HL-60 (cell line): ENCODE measurements at regions not wholly inside any gene's neighbourhood (a gene's known extent, or its start where the extent isn't known, plus 50 kb on each side); places are given as distances from the start of the nearest gene placed in this dataset.
"Not testable (repeated sequence)": the region's sequence is repeated elsewhere in the genome, so short reads cannot be mapped to it uniquely, and the experiment has no call there.

ENCODE experiments used
- DNase-seq, 2 experiments: peaks; one replicate each; pipeline ENCODE4 v3.0.0-alpha.2; 2010 to 2020; ENCODE audit warnings: low read depth in 1 of 2, low spot score in 1 of 2
- H3K27ac ChIP-seq: fragments of 250-450 bp; sonication (Bioruptor Pico); replicated peaks from 2 replicates; pipeline ENCODE4 v1.5.1; 2020; ENCODE audit warnings: mild to moderate bottlenecking, moderate library complexity
- H3K27me3 ChIP-seq: fragments of 250-450 bp; sonication (Bioruptor Pico); 2 replicates; pipeline ENCODE4 v1.5.1; 2021; ENCODE audit warnings: mild to moderate bottlenecking, moderate library complexity; ENCODE audit not compliant: insufficient read depth, poor library complexity, severe bottlenecking
- H3K4me3 ChIP-seq: replicated peaks from 2 replicates; pipeline ENCODE4 v1.5.1; 2011; ENCODE audit warnings: mild to moderate bottlenecking, control low read depth, low read length; ENCODE audit not compliant: insufficient read depth
- CTCF ChIP-seq: IDR thresholded peaks from one replicate; pipeline ENCODE4 v1.5.1; 2011; ENCODE audit warnings: low read length, control low read depth, inconsistent platforms; ENCODE audit not compliant: insufficient read depth
- GABPA ChIP-seq: IDR thresholded peaks from 2 replicates; pipeline ENCODE4 v1.6.1; 2012; ENCODE audit warnings: low read depth
- POLR2AphosphoS5 ChIP-seq: IDR thresholded peaks from 2 replicates; pipeline ENCODE4 v1.6.1; 2012; ENCODE audit warnings: low read depth
- REST ChIP-seq: IDR thresholded peaks from 2 replicates; pipeline ENCODE4 v1.6.1; 2012; ENCODE audit warnings: low read depth; ENCODE audit not compliant: insufficient replicate concordance
- SPI1 ChIP-seq: IDR thresholded peaks from 2 replicates; pipeline ENCODE4 v1.6.1; 2012; ENCODE audit warnings: low read depth, mild to moderate bottlenecking, borderline replicate concordance

- Histone ChIP-seq H3K27ac (no peak overlapping the region), H3K27me3 (no peaks in the 10 kb centered on the region), H3K4me3 (no peak overlapping the region)
- DNase-seq = no peak
- no peak for TF ChIP-seq POLR2AphosphoS5
- no peak for TF ChIP-seq GABPA
- TF ChIP-seq REST = no peak
- TF ChIP-seq CTCF = no peak
- no peak for TF ChIP-seq SPI1
Observed at GRCh38 chr2:64742678-64743077, 89.0 kb upstream of the SERTAD2 start.

- no peak for TF ChIP-seq REST
- TF ChIP-seq POLR2AphosphoS5 = no peak
- DNase-seq = no peak
- H3K4me3 ChIP-seq = no peak overlapping the region
- H3K27ac ChIP-seq = no peak overlapping the region
- no peaks in the 10 kb centered on the region for H3K27me3 ChIP-seq
Observed at GRCh38 chr2:64743739-64744330, 90.1 kb upstream of the SERTAD2 start.

- Histone ChIP-seq H3K27ac (no peak overlapping the region), H3K27me3 (no peaks in the 10 kb centered on the region), H3K4me3 (no peak overlapping the region)
- no peak for DNase-seq
- TF ChIP-seq POLR2AphosphoS5 = no peak
- TF ChIP-seq REST = no peak
- no peak for TF ChIP-seq CTCF
- no peak for TF ChIP-seq SPI1
- TF ChIP-seq GABPA = no peak
Observed at GRCh38 chr2:64745562-64745961, 91.8 kb upstream of the SERTAD2 start.

- H3K27ac ChIP-seq, H3K4me3 ChIP-seq, H3K27me3 ChIP-seq: not testable (repeated sequence)
- DNase-seq = peak in 1 of 2 experiments; percentile 63
Observed at GRCh38 chr2:64747690-64748091, 94.0 kb upstream of the SERTAD2 start.
